Activated CD4-positive, alpha-beta T cell treated with anti-CD3 and anti-CD28 coated beads, Interleukin-2, amount 10 ng/mL, durations not matched to agents 7 days and 5 days (primary cell): ENCODE measurements at regions not wholly inside any gene's neighbourhood (a gene's known extent, or its start where the extent isn't known, plus 50 kb on each side); places are given as distances from the start of the nearest gene placed in this dataset.
"Not testable (repeated sequence)": the region's sequence is repeated elsewhere in the genome, so short reads cannot be mapped to it uniquely, and the experiment has no call there.

Experiments used
- CTCF ChIA-PET: fragments of 350-600 bp; sonication (Branson Sonifier 250); formaldehyde crosslinking; loops from one replicate; lab custom pipeline; 2021; ENCODE audit warnings: antibody characterized with exemption; lab: Charles Lee
- POLR2A ChIA-PET: fragments of 350-600 bp; sonication (Branson Sonifier 250); formaldehyde crosslinking; loops from one replicate; lab custom pipeline; 2021; ENCODE audit warnings: antibody characterized with exemption; lab: Charles Lee
- DNase-seq: peaks from one replicate; pipeline ENCODE4 v3.0.0-alpha.2; 2020
- H3K27ac Mint-ChIP-seq: one replicate; pipeline ENCODE4 v1.8.0; 2021; ENCODE audit warnings: mild to moderate bottlenecking, moderate library complexity, mixed read lengths
- H3K27me3 Mint-ChIP-seq: one replicate; pipeline ENCODE4 v1.8.0; 2021; ENCODE audit warnings: mixed read lengths
- H3K36me3 Mint-ChIP-seq: one replicate; pipeline ENCODE4 v1.8.0; 2021; ENCODE audit warnings: low read depth, mixed read lengths
- H3K4me1 Mint-ChIP-seq: one replicate; pipeline ENCODE4 v1.8.0; 2021; ENCODE audit warnings: mixed read lengths
- H3K4me3 Mint-ChIP-seq: one replicate; pipeline ENCODE4 v1.8.0; 2021; ENCODE audit warnings: mild to moderate bottlenecking, moderate library complexity, mixed read lengths
- H3K9me3 Mint-ChIP-seq: one replicate; pipeline ENCODE4 v1.8.0; 2021; ENCODE audit warnings: mixed read lengths

- ChIA-PET POLR2A (no interaction called here), CTCF (no interaction called here)
- Mint-ChIP-seq H3K27ac (no peak overlapping the region), H3K9me3 (peaks cover 16% of the 10 kb centered on the region), H3K4me1 (no peaks in the 10 kb centered on the region), H3K27me3 (no peaks in the 10 kb centered on the region), H3K36me3 (no peaks in the 10 kb centered on the region), H3K4me3 (no peak overlapping the region)
- no peak for DNase-seq
Observed at GRCh38 chrX:55981603-55982002, 250.6 kb upstream of the KLF8 start.

GRCh38 chrX:55996649-55997048 is 235.5 kb upstream of the KLF8 start:
- peaks cover 10% of the 10 kb centered on the region for H3K9me3 Mint-ChIP-seq
- ChIA-PET POLR2A (no interaction called here), CTCF (no interaction called here)
- H3K27me3 Mint-ChIP-seq = no peaks in the 10 kb centered on the region
- H3K36me3 Mint-ChIP-seq = no peaks in the 10 kb centered on the region
- no peaks in the 10 kb centered on the region for H3K4me1 Mint-ChIP-seq
- peak overlapping the region; percentile 13 for H3K27ac Mint-ChIP-seq
- no peak for DNase-seq
- H3K4me3 Mint-ChIP-seq = no peak overlapping the region

GRCh38 chrX:56000174-56000573 is 232.0 kb upstream of the KLF8 start:
- Mint-ChIP-seq H3K27ac (no peak overlapping the region), H3K4me3 (no peak overlapping the region), H3K9me3 (no peaks in the 10 kb centered on the region), H3K36me3 (no peaks in the 10 kb centered on the region), H3K27me3 (no peaks in the 10 kb centered on the region), H3K4me1 (no peaks in the 10 kb centered on the region)
- ChIA-PET CTCF (interaction anchor here (0.7 kb wide), 1 partner anchor 1665 kb away, joined by 4 read pairs; no protein-coding TSS in a partner anchor), POLR2A (no interaction called here)
- no peak for DNase-seq

GRCh38 chrX:56000729-56001128 is 231.4 kb upstream of the KLF8 start:
- Mint-ChIP-seq H3K4me3 (no peak overlapping the region), H3K9me3 (no peaks in the 10 kb centered on the region), H3K36me3 (no peaks in the 10 kb centered on the region), H3K27ac (no peak overlapping the region), H3K4me1 (no peaks in the 10 kb centered on the region), H3K27me3 (no peaks in the 10 kb centered on the region)
- DNase-seq = no peak
- ChIA-PET POLR2A (no interaction called here), CTCF (interaction anchor here (0.7 kb wide), 1 partner anchor 1665 kb away, joined by 4 read pairs; no protein-coding TSS in a partner anchor)

- H3K9me3 Mint-ChIP-seq = no peaks in the 10 kb centered on the region
- POLR2A ChIA-PET = no interaction called here
Observed at GRCh38 chrX:56025872-56026571, 206.1 kb upstream of the KLF8 start.

GRCh38 chrX:56026815-56027214 is 205.3 kb upstream of the KLF8 start:
- no peak overlapping the region for H3K27ac Mint-ChIP-seq
- no peaks in the 10 kb centered on the region for H3K9me3 Mint-ChIP-seq
- no peaks in the 10 kb centered on the region for H3K4me1 Mint-ChIP-seq
- H3K27me3 Mint-ChIP-seq = no peaks in the 10 kb centered on the region
- H3K36me3 Mint-ChIP-seq = no peaks in the 10 kb centered on the region
- H3K4me3 Mint-ChIP-seq = no peak overlapping the region
- ChIA-PET POLR2A (no interaction called here), CTCF (no interaction called here)
- no peak for DNase-seq

More at GRCh38 chrX:56025872-56026571, 206.1 kb upstream of the KLF8 start:
- no peak for DNase-seq
- CTCF ChIA-PET = no interaction called here
- no peaks in the 10 kb centered on the region for H3K4me1 Mint-ChIP-seq
- H3K36me3 Mint-ChIP-seq = no peaks in the 10 kb centered on the region
- H3K27me3 Mint-ChIP-seq = no peaks in the 10 kb centered on the region
- no peak overlapping the region for H3K27ac Mint-ChIP-seq
- no peak overlapping the region for H3K4me3 Mint-ChIP-seq

GRCh38 chrX:56029188-56029587 is 203.0 kb upstream of the KLF8 start:
- Mint-ChIP-seq H3K36me3 (no peaks in the 10 kb centered on the region), H3K4me3 (no peak overlapping the region), H3K27me3 (no peaks in the 10 kb centered on the region), H3K9me3 (no peaks in the 10 kb centered on the region), H3K4me1 (no peaks in the 10 kb centered on the region), H3K27ac (no peak overlapping the region)
- no peak for DNase-seq
- ChIA-PET POLR2A (no interaction called here), CTCF (no interaction called here)

GRCh38 chrX:56029691-56030090 is 202.5 kb upstream of the KLF8 start:
- CTCF ChIA-PET = no interaction called here
- Mint-ChIP-seq H3K27me3 (no peaks in the 10 kb centered on the region), H3K4me1 (no peaks in the 10 kb centered on the region), H3K4me3 (no peak overlapping the region), H3K9me3 (no peaks in the 10 kb centered on the region), H3K36me3 (no peaks in the 10 kb centered on the region), H3K27ac (no peak overlapping the region)
- POLR2A ChIA-PET = no interaction called here
- no peak for DNase-seq

GRCh38 chrX:56031409-56031808 is 200.7 kb upstream of the KLF8 start:
- H3K36me3 Mint-ChIP-seq = no peaks in the 10 kb centered on the region
- H3K4me3 Mint-ChIP-seq = no peak overlapping the region
- ChIA-PET POLR2A (no interaction called here), CTCF (no interaction called here)
- H3K27me3 Mint-ChIP-seq = no peaks in the 10 kb centered on the region
- H3K27ac Mint-ChIP-seq = no peak overlapping the region
- no peaks in the 10 kb centered on the region for H3K4me1 Mint-ChIP-seq
- DNase-seq = no peak
- H3K9me3 Mint-ChIP-seq = peaks cover 5% of the 10 kb centered on the region

- Mint-ChIP-seq H3K27ac (no peak overlapping the region), H3K4me1 (no peaks in the 10 kb centered on the region), H3K27me3 (no peaks in the 10 kb centered on the region), H3K4me3 (no peak overlapping the region), H3K9me3 (peaks cover 7% of the 10 kb centered on the region), H3K36me3 (no peaks in the 10 kb centered on the region)
- ChIA-PET POLR2A (no interaction called here), CTCF (no interaction called here)
- no peak for DNase-seq
Observed at GRCh38 chrX:56033495-56034180, 198.5 kb upstream of the KLF8 start.

GRCh38 chrX:56052673-56053330 is 179.4 kb upstream of the KLF8 start:
- H3K4me3 Mint-ChIP-seq, POLR2A ChIA-PET, H3K27me3 Mint-ChIP-seq, DNase-seq, H3K27ac Mint-ChIP-seq, CTCF ChIA-PET, H3K4me1 Mint-ChIP-seq, H3K36me3 Mint-ChIP-seq: not testable (repeated sequence)
- peaks cover 18% of the 10 kb centered on the region for H3K9me3 Mint-ChIP-seq

- Mint-ChIP-seq H3K36me3 (peaks cover 3% of the 10 kb centered on the region), H3K9me3 (peaks cover 20% of the 10 kb centered on the region), H3K4me3 (no peak overlapping the region), H3K4me1 (no peaks in the 10 kb centered on the region), H3K27me3 (no peaks in the 10 kb centered on the region), H3K27ac (no peak overlapping the region)
- DNase-seq = no peak
- ChIA-PET CTCF (no interaction called here), POLR2A (no interaction called here)
Observed at GRCh38 chrX:56057325-56057724, 174.8 kb upstream of the KLF8 start.

- DNase-seq = peak; percentile 5
- H3K36me3 Mint-ChIP-seq = no peaks in the 10 kb centered on the region
- H3K27ac Mint-ChIP-seq = peak overlapping the region; percentile 50
- peaks cover 6% of the 10 kb centered on the region for H3K9me3 Mint-ChIP-seq
- H3K4me1 Mint-ChIP-seq = peaks cover 16% of the 10 kb centered on the region
- CTCF ChIA-PET = no interaction called here
- H3K4me3 Mint-ChIP-seq = no peak overlapping the region
- H3K27me3 Mint-ChIP-seq = no peaks in the 10 kb centered on the region
- POLR2A ChIA-PET = no interaction called here
Observed at GRCh38 chrX:56066016-56066415, 166.1 kb upstream of the KLF8 start.
